IMR-90 (cell line): ENCODE measurements at regions not wholly inside any gene's neighbourhood (a gene's known extent, or its start where the extent isn't known, plus 50 kb on each side); places are given as distances from the start of the nearest gene placed in this dataset.

Source experiments
- MAFK ChIP-seq: IDR thresholded peaks from 2 replicates; pipeline ENCODE4 v1.6.1; 2012; ENCODE audit warnings: low read depth, low read length, improper control_type of control experiment
- MXI1 ChIP-seq: IDR thresholded peaks from 2 replicates; pipeline ENCODE4 v1.6.1; 2012; ENCODE audit warnings: low read depth, mild to moderate bottlenecking, low read length, moderate library complexity, borderline replicate concordance
- POLR2A ChIP-seq: IDR thresholded peaks from 2 replicates; pipeline ENCODE4 v1.6.1; 2012; ENCODE audit warnings: mild to moderate bottlenecking, low read depth, low read length
- RCOR1 ChIP-seq: IDR thresholded peaks from 2 replicates; pipeline ENCODE4 v1.6.1; 2012; ENCODE audit warnings: mild to moderate bottlenecking, low read length, improper control_type of control experiment; ENCODE audit not compliant: insufficient replicate concordance
- USF2 ChIP-seq: fragments of 150-350 bp; IDR thresholded peaks from 2 replicates; pipeline ENCODE4 v1.6.1; 2017; ENCODE audit warnings: mild to moderate bottlenecking, antibody characterized with exemption, low read length, low read depth
- TF ChIP-seq, protein P1 (sequence below): conservative IDR thresholded peaks from 2 replicates; pipeline ENCODE4 v1.5.1; 2012; ENCODE audit warnings: mild to moderate bottlenecking, low read depth, low read length, improper control_type of control experiment

GRCh38 chr16:55398762-55399161 is 74.8 kb downstream of the IRX6 start:
- TF ChIP-seq, protein P1, sequence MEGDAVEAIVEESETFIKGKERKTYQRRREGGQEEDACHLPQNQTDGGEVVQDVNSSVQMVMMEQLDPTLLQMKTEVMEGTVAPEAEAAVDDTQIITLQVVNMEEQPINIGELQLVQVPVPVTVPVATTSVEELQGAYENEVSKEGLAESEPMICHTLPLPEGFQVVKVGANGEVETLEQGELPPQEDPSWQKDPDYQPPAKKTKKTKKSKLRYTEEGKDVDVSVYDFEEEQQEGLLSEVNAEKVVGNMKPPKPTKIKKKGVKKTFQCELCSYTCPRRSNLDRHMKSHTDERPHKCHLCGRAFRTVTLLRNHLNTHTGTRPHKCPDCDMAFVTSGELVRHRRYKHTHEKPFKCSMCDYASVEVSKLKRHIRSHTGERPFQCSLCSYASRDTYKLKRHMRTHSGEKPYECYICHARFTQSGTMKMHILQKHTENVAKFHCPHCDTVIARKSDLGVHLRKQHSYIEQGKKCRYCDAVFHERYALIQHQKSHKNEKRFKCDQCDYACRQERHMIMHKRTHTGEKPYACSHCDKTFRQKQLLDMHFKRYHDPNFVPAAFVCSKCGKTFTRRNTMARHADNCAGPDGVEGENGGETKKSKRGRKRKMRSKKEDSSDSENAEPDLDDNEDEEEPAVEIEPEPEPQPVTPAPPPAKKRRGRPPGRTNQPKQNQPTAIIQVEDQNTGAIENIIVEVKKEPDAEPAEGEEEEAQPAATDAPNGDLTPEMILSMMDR, result no peak
- no peak for TF ChIP-seq MXI1
- TF ChIP-seq POLR2A, result no peak
- no peak for TF ChIP-seq MAFK
- no peak for TF ChIP-seq RCOR1
- no peak for TF ChIP-seq USF2
